Lung (tissue), 11 donors: ENCODE measurements at regions not wholly inside any gene's neighbourhood (a gene's known extent, or its start where the extent isn't known, plus 50 kb on each side); places are given as distances from the start of the nearest gene placed in this dataset.

Source experiments
- ATAC-seq: fragments of 200-7000 bp; cut with Tn5 transposase; one replicate; pipeline ENCODE4 v1.9.1; 2020; ENCODE audit warnings: moderate number of reproducible peaks; ENCODE audit not compliant: insufficient read depth, low FRiP score
- DNase-seq, 3 donors: peaks; one replicate each; pipeline ENCODE4 v3.0.0-alpha.2; 2013 to 2017
- H3K27ac ChIP-seq, 2 donors: one replicate each; pipeline ENCODE4 v1.5.1; 2013; ENCODE audit warnings: mild to moderate bottlenecking in 2 of 2, moderate library complexity in 2 of 2, control low read depth in 1 of 2, inconsistent platforms in 1 of 2, low read depth in 1 of 2, low read length in 1 of 2
- H3K27me3 ChIP-seq, 3 donors: one replicate each; pipeline ENCODE4 v1.5.1; 2013; ENCODE audit warnings: low read length in 2 of 3; ENCODE audit not compliant: control insufficient read depth in 3 of 3, insufficient read depth in 3 of 3
- H3K36me3 ChIP-seq, 4 donors: one replicate each; pipeline ENCODE4 v1.5.1; 2013; ENCODE audit warnings: low read length in 4 of 4, mild to moderate bottlenecking in 1 of 4, moderate library complexity in 1 of 4; ENCODE audit not compliant: control insufficient read depth in 4 of 4, insufficient read depth in 4 of 4
- H3K4me1 ChIP-seq, 5 donors: one replicate each; pipeline ENCODE4 v1.5.1; 2013; ENCODE audit warnings: low read length in 5 of 5, mild to moderate bottlenecking in 2 of 5, moderate library complexity in 1 of 5; ENCODE audit not compliant: control insufficient read depth in 5 of 5, insufficient read depth in 5 of 5
- H3K4me3 ChIP-seq: one replicate; pipeline ENCODE4 v1.5.1; 2013; ENCODE audit warnings: mild to moderate bottlenecking, control low read depth, moderate library complexity
- H3K9ac ChIP-seq, 2 donors: one replicate each; pipeline ENCODE4 v1.5.1; 2013; ENCODE audit warnings: low read length in 2 of 2, control low read depth in 1 of 2; ENCODE audit not compliant: insufficient read depth in 1 of 2
- H3K9me3 ChIP-seq, 4 donors: one replicate each; pipeline ENCODE4 v1.5.1; 2013; ENCODE audit warnings: low read length in 3 of 4, mild to moderate bottlenecking in 1 of 4, moderate library complexity in 1 of 4; ENCODE audit not compliant: control insufficient read depth in 4 of 4, insufficient read depth in 3 of 4
- CTCF ChIP-seq: IDR thresholded peaks from 2 replicates; pipeline ENCODE4 v1.5.1; 2012; ENCODE audit warnings: mild to moderate bottlenecking; ENCODE audit errors: control extremely low read depth, extremely low read depth
- WGBS, 2 donors: extraction: QIAGEN DNeasy Blood & Tissue Kit; methylation state at CpG; one replicate each; pipeline ENCODE4 v1.1.7; 2013; 5-methylcytosine and 5-hydroxymethylcytosine counted together
- donor health status: control.
- donor health status: control.
- donor health status: Bipolar disorder and iron deficiency.
- donor health status: healthy.
- donor health status: DM: yes; HTN: yes; CAD: no.

- no peak for TF ChIP-seq CTCF
- no peaks in the 10 kb centered on the region for H3K9me3 ChIP-seq
- no peak for DNase-seq
- no peak for ATAC-seq
- H3K27ac ChIP-seq, result no peak overlapping the region
- no peak overlapping the region for H3K9ac ChIP-seq
- 74 to 80% methylated on average over 7 of the region's 7 CpGs for WGBS, 2 donors
- H3K36me3 ChIP-seq, result no peaks in the 10 kb centered on the region
- H3K27me3 ChIP-seq, result no peaks in the 10 kb centered on the region
- no peaks in the 10 kb centered on the region for H3K4me1 ChIP-seq
- H3K4me3 ChIP-seq, result no peak overlapping the region
These were observed 345.3 kb upstream of the OBI1 start for GRCh38 chr13:79003989-79004898.

- H3K9ac ChIP-seq, result no peak overlapping the region
- no peak overlapping the region for H3K4me3 ChIP-seq
- WGBS, 2 donors, result 84 to 86% methylated on average over 4 of the region's 4 CpGs
- H3K27me3 ChIP-seq, result no peaks in the 10 kb centered on the region
- H3K36me3 ChIP-seq, result no peaks in the 10 kb centered on the region
- no peaks in the 10 kb centered on the region for H3K9me3 ChIP-seq
- TF ChIP-seq CTCF, result no peak
- no peak for ATAC-seq
- no peak overlapping the region for H3K27ac ChIP-seq
- DNase-seq, result no peak
- no peaks in the 10 kb centered on the region for H3K4me1 ChIP-seq
These were observed 340.5 kb upstream of the OBI1 start for GRCh38 chr13:78999494-78999893.

GRCh38 chr13:78998630-78999315, 339.8 kb upstream of the OBI1 start:
- no peak for TF ChIP-seq CTCF
- no peak for ATAC-seq
- WGBS, 2 donors, result 82 to 84% methylated on average over 4 of the region's 4 CpGs

More at GRCh38 chr13:78998630-78999315, 339.8 kb upstream of the OBI1 start:
- no peaks in the 10 kb centered on the region for H3K27me3 ChIP-seq
- H3K27ac ChIP-seq, result no peak overlapping the region
- no peaks in the 10 kb centered on the region for H3K9me3 ChIP-seq
- no peak overlapping the region for H3K9ac ChIP-seq
- DNase-seq, result no peak
- H3K4me3 ChIP-seq, result no peak overlapping the region
- H3K4me1 ChIP-seq, result no peaks in the 10 kb centered on the region
- H3K36me3 ChIP-seq, result no peaks in the 10 kb centered on the region
